H1 (cell line): ENCODE measurements at regions not wholly inside any gene's neighbourhood (a gene's known extent, or its start where the extent isn't known, plus 50 kb on each side); places are given as distances from the start of the nearest gene placed in this dataset.

ENCODE experiments used
- CTCF ChIA-PET: fragments of 300-600 bp; sonication (Branson Sonifier 250); formaldehyde crosslinking; loops from one replicate; lab custom pipeline; 2021; ENCODE audit not compliant: partially characterized antibody; lab: Charles Lee
- POLR2A ChIA-PET: fragments of 300-600 bp; sonication (Branson Sonifier 250); formaldehyde crosslinking; loops from one replicate; lab custom pipeline; 2021; ENCODE audit warnings: inconsistent platforms; ENCODE audit not compliant: partially characterized antibody; lab: Charles Lee
- DNase-seq, 2 experiments: peaks; one replicate each; pipeline versions ENCODE4 v3.0.0 to v3.0.0-alpha.2; 2010 to 2022; ENCODE audit warnings: low spot score in 2 of 2, low read depth in 1 of 2, mixed read lengths in 1 of 2
- FAIRE-seq: peaks from 2 replicates; lab custom pipeline; 2011; peaks lifted over from hg19 to GRCh38; lab: Jason Lieb, UNC
- H2AFZ ChIP-seq: 2 replicates; pipeline ENCODE4 v1.8.1; 2012; ENCODE audit warnings: low read length, inconsistent platforms
- H2AK5ac ChIP-seq: 2 replicates; pipeline ENCODE4 v1.6.1; 2013; ENCODE audit warnings: low read depth, low read length
- H2BK120ac ChIP-seq: replicated peaks from 2 replicates; pipeline ENCODE3; 2013; ENCODE audit warnings: low read depth, low read length, inconsistent platforms
- H2BK12ac ChIP-seq: 2 replicates; pipeline ENCODE4 v1.6.1; 2013; ENCODE audit warnings: low read depth, low read length
- H2BK15ac ChIP-seq: 2 replicates; pipeline ENCODE4 v1.6.1; 2013; ENCODE audit warnings: low read length
- H2BK20ac ChIP-seq: 2 replicates; pipeline ENCODE4 v1.6.1; 2013; ENCODE audit warnings: low read length
- H2BK5ac ChIP-seq: 2 replicates; pipeline ENCODE4 v1.6.1; 2013; ENCODE audit warnings: low read depth, low read length
- H3K14ac ChIP-seq: 2 replicates; pipeline ENCODE4 v1.6.1; 2013; ENCODE audit warnings: inconsistent platforms; ENCODE audit not compliant: insufficient read length
- H3K18ac ChIP-seq: 2 replicates; pipeline ENCODE4 v1.6.1; 2013; ENCODE audit warnings: low read length; ENCODE audit errors: extremely low read depth
- H3K23ac ChIP-seq: 2 replicates; pipeline ENCODE4 v1.6.1; 2013; ENCODE audit warnings: inconsistent platforms; ENCODE audit not compliant: insufficient read length
- H3K23me2 ChIP-seq: 2 replicates; pipeline ENCODE4 v1.6.1; 2013; ENCODE audit warnings: low read depth, low read length
- H3K27ac ChIP-seq: 2 replicates; pipeline ENCODE4 v1.6.1; 2011; ENCODE audit warnings: low read depth, low read length, inconsistent platforms
- H3K27me3 ChIP-seq, 4 experiments: replicated peaks in 1 of 4; 1 replicate in 1 of 4; 2 replicates in 3 of 4; pipeline versions ENCODE4 v1.6.1 to v1.8.1; 2011 to 2013; ENCODE audit warnings: low read length in 3 of 4, mild to moderate bottlenecking in 3 of 4, inconsistent platforms in 2 of 4, mixed read lengths in 2 of 4, moderate library complexity in 1 of 4; ENCODE audit not compliant: control insufficient read depth in 3 of 4, insufficient read depth in 3 of 4; ENCODE audit errors: extremely low read depth in 1 of 4
- H3K36me3 ChIP-seq, 4 experiments: 2 replicates each; pipeline versions ENCODE4 v1.6.1 to v1.8.1; 2011 to 2013; ENCODE audit warnings: mild to moderate bottlenecking in 4 of 4, low read length in 3 of 4, moderate library complexity in 2 of 4, control low read depth in 1 of 4, inconsistent platforms in 1 of 4; ENCODE audit not compliant: insufficient read depth in 4 of 4, control insufficient read depth in 2 of 4
- H3K4ac ChIP-seq: replicated peaks from 2 replicates; pipeline ENCODE3; 2013; ENCODE audit warnings: low read length, low read depth, mixed read lengths, inconsistent platforms; ENCODE audit not compliant: insufficient read length
- H3K4me1 ChIP-seq, 4 experiments: replicated peaks in 1 of 4; 1 replicate in 1 of 4; 2 replicates in 3 of 4; pipeline versions ENCODE4 v1.6.1 to v1.8.1; 2011 to 2013; ENCODE audit warnings: low read length in 3 of 4, inconsistent platforms in 2 of 4, mixed read lengths in 1 of 4; ENCODE audit not compliant: insufficient read depth in 4 of 4, control insufficient read depth in 3 of 4
- H3K4me2 ChIP-seq, 2 experiments: 2 replicates each; pipeline versions ENCODE4 v1.6.1 to v1.8.1; 2011 to 2013; ENCODE audit warnings: low read depth in 2 of 2, low read length in 2 of 2, control low read depth in 1 of 2, inconsistent platforms in 1 of 2, mild to moderate bottlenecking in 1 of 2; ENCODE audit not compliant: insufficient read depth in 1 of 2
- H3K4me3 ChIP-seq, 4 experiments: fragments of 200-600, 300-600 bp in 1 of 4; sonication (generic), shearing (Covaris generic), sonication (Bioruptor Twin) in 1 of 4; 2 replicates each; pipeline versions ENCODE4 v1.5.1 to v1.8.1; 2011 to 2016; ENCODE audit warnings: low read length in 4 of 4, low read depth in 3 of 4, control low read depth in 2 of 4, inconsistent platforms in 2 of 4, mild to moderate bottlenecking in 2 of 4, mixed read lengths in 1 of 4, moderate library complexity in 1 of 4; ENCODE audit not compliant: insufficient read depth in 2 of 4; ENCODE audit errors: extremely low read depth in 1 of 4
- H3K56ac ChIP-seq: replicated peaks from 2 replicates; pipeline ENCODE3; 2013; ENCODE audit warnings: low read depth, mild to moderate bottlenecking, mixed read lengths, low read length, inconsistent platforms; ENCODE audit not compliant: insufficient read length
- H3K79me1 ChIP-seq: 2 replicates; pipeline ENCODE4 v1.6.1; 2013; ENCODE audit warnings: low read depth, low read length, control low read depth
- H3K79me2 ChIP-seq, 2 experiments: 2 replicates each; pipeline versions ENCODE4 v1.6.1 to v1.8.1; 2012 to 2013; ENCODE audit warnings: low read length in 2 of 2, mild to moderate bottlenecking in 2 of 2, inconsistent platforms in 1 of 2; ENCODE audit not compliant: insufficient read depth in 2 of 2, control insufficient read depth in 1 of 2
- H3K9ac ChIP-seq, 4 experiments: replicated peaks in 1 of 4; 1 replicate in 1 of 4; 2 replicates in 3 of 4; pipeline versions ENCODE4 v1.6.1 to v1.8.1; 2011 to 2013; ENCODE audit warnings: low read depth in 3 of 4, low read length in 3 of 4, control low read depth in 2 of 4, mild to moderate bottlenecking in 2 of 4, moderate library complexity in 2 of 4, inconsistent platforms in 1 of 4; ENCODE audit errors: extremely low read depth in 1 of 4
- H3K9me3 ChIP-seq, 2 experiments: 2 replicates each; pipeline versions ENCODE4 v1.6.1 to v1.8.1; 2012 to 2013; ENCODE audit warnings: mild to moderate bottlenecking in 2 of 2, moderate library complexity in 2 of 2, control low read depth in 1 of 2, inconsistent platforms in 1 of 2, low read depth in 1 of 2, low read length in 1 of 2, mixed read lengths in 1 of 2; ENCODE audit not compliant: insufficient read depth in 2 of 2
- H4K20me1 ChIP-seq, 2 experiments: replicated peaks in 1 of 2; 2 replicates each; pipeline versions ENCODE3 to v1.8.1; 2011 to 2013; ENCODE audit warnings: inconsistent platforms in 2 of 2, low read length in 2 of 2, mild to moderate bottlenecking in 1 of 2; ENCODE audit not compliant: insufficient read depth in 2 of 2, control insufficient read depth in 1 of 2
- H4K5ac ChIP-seq: 2 replicates; pipeline ENCODE4 v1.6.1; 2013; ENCODE audit warnings: low read length, low read depth, mixed read lengths, inconsistent platforms; ENCODE audit not compliant: insufficient read length
- H4K8ac ChIP-seq: 2 replicates; pipeline ENCODE4 v1.8.0; 2013; ENCODE audit warnings: mild to moderate bottlenecking, moderate library complexity, low read length, inconsistent platforms; ENCODE audit not compliant: insufficient read depth; ENCODE audit errors: extremely low read depth
- H4K91ac ChIP-seq: replicated peaks from 2 replicates; pipeline ENCODE3; 2013; ENCODE audit warnings: low read length, mixed read lengths, inconsistent platforms; ENCODE audit not compliant: insufficient read length
- ASH2L ChIP-seq: fragments of 200-600, 300-600 bp; sonication (generic); IDR thresholded peaks from one replicate; pipeline ENCODE4 v1.7.1; 2017; ENCODE audit warnings: low read length
- EZH2 ChIP-seq: fragments of 200-600 bp; sonication (generic); IDR thresholded peaks from 2 replicates; pipeline ENCODE4 v1.7.1; 2012; ENCODE audit warnings: low read depth, mild to moderate bottlenecking, moderate library complexity, low read length, inconsistent platforms; ENCODE audit not compliant: severe bottlenecking
- KDM4A ChIP-seq: IDR thresholded peaks from one replicate; pipeline ENCODE4 v1.7.1; 2012; ENCODE audit warnings: low read depth, mild to moderate bottlenecking, moderate library complexity, low read length, inconsistent platforms; ENCODE audit not compliant: severe bottlenecking
- RBBP5 ChIP-seq: IDR thresholded peaks from 2 replicates; pipeline ENCODE4 v1.7.1; 2012; ENCODE audit warnings: low read depth, mild to moderate bottlenecking, inconsistent platforms, low read length, moderate library complexity, borderline replicate concordance
- SP4 ChIP-seq: IDR thresholded peaks from 2 replicates; pipeline ENCODE4 v1.6.1; 2012; ENCODE audit warnings: low read length, inconsistent platforms
- WGBS, 2 experiments: shearing (Covaris generic) in 1 of 2; methylation state at CpG; one replicate each; pipeline versions ENCODE4 v1.1.6 to v1.1.7; 2013 to 2015; ENCODE audit warnings: low lambda C conversion rate in 2 of 2, mixed read lengths in 2 of 2, inconsistent platforms in 1 of 2, low coverage in 1 of 2, missing lambda C conversion rate in 1 of 2; ENCODE audit not compliant: insufficient replicate concordance in 2 of 2, insufficient coverage in 1 of 2, insufficient read length in 1 of 2; ENCODE audit errors: extremely low coverage in 1 of 2, missing lambda C conversion rate in 1 of 2; 5-methylcytosine and 5-hydroxymethylcytosine counted together

DNA sequence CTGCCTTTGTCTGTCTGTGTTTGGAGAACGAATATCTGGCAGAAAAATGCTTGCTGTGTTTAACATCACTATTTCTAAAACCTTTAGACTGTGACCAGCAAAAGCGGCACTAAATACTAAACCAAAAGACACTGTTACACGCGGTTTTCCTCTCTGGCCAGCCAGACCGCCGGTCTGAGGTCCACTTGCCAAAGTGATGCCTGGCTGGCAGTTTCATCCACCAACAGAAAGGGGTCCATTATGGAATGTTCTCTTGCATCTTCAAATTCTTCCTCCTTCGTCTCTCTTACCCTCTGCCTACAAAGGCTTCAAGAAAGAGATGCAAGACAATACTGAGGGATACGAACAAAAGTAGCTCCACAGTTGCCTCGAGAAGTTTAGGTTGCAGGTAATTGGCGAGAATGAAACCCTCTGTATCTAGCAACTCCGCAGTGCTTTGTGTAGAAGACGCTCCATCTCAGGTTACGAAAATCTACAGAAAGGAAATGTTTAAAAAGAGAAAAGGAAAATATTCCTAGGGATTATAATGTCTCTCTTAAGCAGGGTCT is 176.6 kb downstream of the TRIM27 start:
- no peak overlapping the region for H3K23ac ChIP-seq
- H3K14ac ChIP-seq: no peak overlapping the region
- no peak overlapping the region for H3K27ac ChIP-seq
- no peak overlapping the region for H2BK12ac ChIP-seq
- POLR2A ChIA-PET: interaction anchor here (0.6 to 1.5 kb wide), 3 partner anchors 11 to 238 kb away, joined by 3 to 12 read pairs (median 3); no protein-coding TSS in a partner anchor
- H3K4me2 ChIP-seq: peak overlapping the region; percentile 70 to 71
- CTCF ChIA-PET: interaction anchor here (0.9 to 1.5 kb wide), 4 partner anchors 16 to 25 kb away, joined by 3 to 5 read pairs (median 4); no protein-coding TSS in a partner anchor
- H2AK5ac ChIP-seq: no peak overlapping the region
- H3K9ac ChIP-seq: no peak overlapping the region
- no peaks in the 10 kb centered on the region for H3K79me1 ChIP-seq
- peak overlapping the region; percentile 68 to 79 (median 74) for H3K4me3 ChIP-seq
- H3K79me2 ChIP-seq: no peaks in the 10 kb centered on the region
- H4K8ac ChIP-seq: no peak overlapping the region
- H3K9me3 ChIP-seq: no peaks in the 10 kb centered on the region
- H2BK15ac ChIP-seq: no peak overlapping the region
- no peaks in the 10 kb centered on the region for H4K20me1 ChIP-seq
- DNase-seq (no peak), FAIRE-seq (no peak)
- no peak overlapping the region for H2BK5ac ChIP-seq
- WGBS, 2 experiments: 4% methylated on average over 13 of the region's 13 CpGs; no CpG with 5 or more reads in 1 of the 2 experiments
- peaks cover 0 to 2% (median 0%) of the 10 kb centered on the region in 4 experiments; a peak in 2 of 7 replicates for H3K4me1 ChIP-seq
- no peak overlapping the region for H3K4ac ChIP-seq
- no peak overlapping the region for H2BK120ac ChIP-seq
- no peak overlapping the region for H3K56ac ChIP-seq
- peaks cover 6% of the 10 kb centered on the region for H3K23me2 ChIP-seq
- no peak overlapping the region for H3K18ac ChIP-seq
- H2BK20ac ChIP-seq: no peak overlapping the region
- no peak overlapping the region for H4K91ac ChIP-seq
- peaks cover 0 to 17% (median 7%) of the 10 kb centered on the region in 4 experiments; a peak in 4 of 7 replicates for H3K27me3 ChIP-seq
- H2AFZ ChIP-seq: peak overlapping the region; percentile 71
- no peak overlapping the region for H4K5ac ChIP-seq
- no peaks in the 10 kb centered on the region for H3K36me3 ChIP-seq
- TF ChIP-seq RBBP5 (0 out of 2 replicates have a peak, but pooled peaks have one; percentile 35), ASH2L (peak; percentile 85), EZH2 (no peak), KDM4A (peak; percentile 63), SP4 (no peak)
